GM19372 (cell line): ENCODE measurements at regions not wholly inside any gene's neighbourhood (a gene's known extent, or its start where the extent isn't known, plus 50 kb on each side); places are given as distances from the start of the nearest gene placed in this dataset.

ENCODE experiments used
- ATAC-seq: cut with Tn5 transposase; IDR thresholded peaks from one replicate; pipeline ENCODE4 v1.9.1; 2021; ENCODE audit warnings: mild to moderate bottlenecking, low read depth, moderate library complexity; ENCODE audit not compliant: unreplicated experiment

DNA sequence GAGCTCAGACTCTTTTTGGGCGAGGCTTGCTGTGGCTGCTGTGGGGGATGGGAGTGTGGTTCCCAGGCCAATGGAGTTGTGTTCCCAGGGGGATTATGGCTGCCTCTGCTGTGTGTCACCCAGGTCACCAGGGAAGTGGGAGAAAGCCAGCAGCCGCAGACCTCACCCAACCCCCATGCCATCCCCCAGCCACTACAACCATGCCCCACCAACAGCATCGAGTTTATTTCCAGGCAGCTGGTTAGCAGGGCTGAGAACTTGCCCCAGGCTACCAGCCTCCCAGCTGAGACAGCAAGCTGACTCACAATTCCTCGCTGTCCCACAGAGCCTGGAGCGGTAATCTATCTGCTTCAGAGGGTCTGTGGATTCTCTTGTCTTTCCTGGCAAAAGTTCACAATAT, 331.7 kb downstream of the FRK start:
- ATAC-seq, result no peak

DNA sequence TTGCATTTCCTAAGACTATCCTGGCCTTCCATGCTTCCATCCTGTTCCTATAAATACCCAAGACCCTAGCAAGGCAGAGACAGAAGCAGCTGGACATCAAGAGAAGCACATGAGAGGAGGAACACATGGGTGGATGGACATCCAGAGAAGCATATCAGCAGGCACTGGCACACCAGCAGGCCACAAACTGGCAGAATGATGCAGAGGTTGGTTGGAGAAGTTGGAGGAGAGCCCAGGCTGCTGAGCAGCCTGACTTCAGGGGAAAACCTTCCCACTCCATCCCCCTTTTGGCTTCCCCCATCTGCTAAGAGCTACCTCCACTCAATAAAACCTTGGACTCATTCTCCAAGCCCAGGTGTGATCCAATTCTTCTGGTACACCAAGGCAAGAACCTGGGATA, 332.5 kb downstream of the FRK start:
- no peak for ATAC-seq

DNA sequence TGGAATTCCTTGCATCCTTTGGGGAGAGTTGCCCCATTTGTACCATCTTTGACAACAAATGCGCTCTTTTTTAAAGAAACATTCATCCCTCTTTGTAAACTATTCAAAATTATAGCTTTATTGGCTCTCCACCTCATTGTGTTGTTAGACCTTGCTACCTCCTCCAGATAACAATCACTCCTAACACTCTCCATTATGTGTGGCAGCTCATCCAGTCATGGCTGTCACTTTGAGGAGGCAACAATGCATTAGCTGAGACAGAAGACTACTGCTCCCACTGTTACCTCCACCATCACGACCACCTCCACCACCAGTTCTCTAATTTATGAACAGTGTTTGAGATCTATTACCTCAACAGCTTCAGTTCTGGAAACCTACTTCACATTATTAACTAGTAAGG, 339.1 kb downstream of the FRK start:
- no peak for ATAC-seq

DNA sequence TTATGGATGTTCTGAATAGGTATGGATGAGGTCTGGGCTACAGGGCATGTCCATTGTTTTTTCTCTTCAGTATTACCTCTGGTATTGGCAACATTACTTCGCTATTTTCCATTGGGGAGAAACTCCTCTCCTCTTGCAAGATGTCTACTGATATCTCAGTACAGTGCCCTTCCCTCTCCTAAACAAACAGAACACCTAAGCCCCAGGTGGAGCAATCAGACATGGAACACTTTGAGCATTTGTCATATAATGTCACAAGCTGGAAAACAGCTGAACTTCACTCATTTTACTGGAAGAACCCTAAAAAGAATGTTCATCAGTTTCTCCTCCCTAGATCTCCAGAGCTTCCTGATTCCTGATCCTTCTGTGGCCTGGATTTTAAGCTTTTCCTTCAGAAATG, 339.8 kb downstream of the FRK start:
- ATAC-seq, result no peak

DNA sequence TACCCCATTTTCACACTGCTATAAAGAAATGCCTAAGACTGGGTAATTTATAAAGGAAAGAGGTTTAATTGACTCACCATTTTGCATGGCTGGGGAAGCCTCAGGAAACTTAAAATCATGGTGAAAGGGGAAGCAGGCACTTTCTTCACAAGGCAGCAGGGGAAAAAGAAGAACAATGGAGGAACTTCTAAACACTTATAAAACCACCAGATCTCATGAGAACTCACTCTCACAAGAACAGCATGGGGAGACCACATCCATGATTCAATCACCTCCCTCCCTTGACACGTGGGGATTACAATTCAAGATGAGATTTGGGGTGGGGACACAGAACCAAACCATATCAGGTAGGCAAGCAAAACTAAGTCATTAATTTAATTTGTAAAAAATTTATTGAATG, 343.2 kb downstream of the FRK start:
- peak; percentile 4 for ATAC-seq

DNA sequence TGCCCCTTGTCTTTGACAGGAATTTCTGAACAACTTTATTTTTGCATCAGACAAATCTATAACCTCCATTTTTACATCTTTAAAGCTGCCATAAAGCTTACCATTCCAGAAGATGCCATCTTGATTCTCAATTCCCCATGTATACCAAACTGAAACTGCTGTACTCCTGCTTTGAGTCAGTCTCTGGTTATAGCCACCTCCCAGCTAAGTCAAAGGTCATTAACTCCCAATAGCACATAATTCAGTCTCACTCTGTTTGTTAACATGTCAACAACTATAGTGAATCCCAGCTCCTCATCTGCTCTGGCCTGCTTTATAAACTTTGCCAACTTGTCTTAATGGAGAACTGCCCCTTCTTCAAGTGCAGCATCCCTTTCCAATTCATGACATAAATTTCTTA, 343.6 kb downstream of the FRK start:
- ATAC-seq, result peak; percentile 63

DNA sequence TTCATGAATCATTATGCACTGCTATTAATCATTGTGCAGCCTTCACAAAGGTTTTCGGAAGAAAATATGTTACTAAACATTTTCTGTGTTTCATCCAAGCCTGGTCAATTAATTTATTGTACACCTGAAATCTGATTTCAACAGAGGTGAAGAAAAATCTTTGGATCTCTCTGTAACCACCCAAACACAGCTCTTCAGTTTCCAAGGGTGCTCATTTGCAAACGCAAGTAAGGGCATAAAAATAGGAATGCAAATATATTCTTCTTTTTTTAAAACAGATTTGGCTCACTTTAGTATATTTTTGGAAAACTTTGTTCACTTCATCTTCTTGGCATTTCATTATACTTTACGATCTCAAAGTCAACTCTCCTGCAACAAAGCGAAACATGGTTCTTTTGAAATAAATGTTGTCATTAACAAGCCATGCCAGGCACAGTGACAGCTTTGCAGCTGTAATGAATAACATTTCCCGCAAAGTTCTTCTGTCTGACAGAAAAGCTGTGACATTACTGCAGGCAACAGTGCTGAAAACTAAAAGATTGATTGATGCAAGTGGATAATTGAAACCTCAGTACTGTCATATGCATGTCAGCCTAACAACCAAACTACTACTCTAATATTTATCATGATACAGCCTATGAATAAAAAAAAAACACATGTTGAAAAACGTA, 348.3 kb downstream of the FRK start:
- ATAC-seq, result no peak

DNA sequence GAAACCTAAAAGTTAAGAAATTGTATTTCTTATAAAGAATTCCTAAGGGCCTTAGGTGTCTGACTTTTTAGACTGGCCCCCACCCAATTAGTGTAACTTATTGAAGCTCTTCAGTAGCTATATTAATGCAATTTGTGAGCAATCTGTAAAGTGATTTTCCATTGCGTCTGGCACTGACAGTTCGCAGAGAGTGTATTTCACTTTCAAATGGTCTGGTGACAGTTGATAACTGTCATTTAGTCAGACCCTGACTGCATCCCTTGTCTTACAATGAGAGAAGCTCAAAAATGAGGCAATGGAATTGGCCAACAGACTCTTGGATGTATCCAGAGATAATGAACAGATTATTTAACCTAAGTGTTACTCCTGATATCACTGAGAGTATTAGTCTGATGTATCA, 351.8 kb downstream of the FRK start:
- ATAC-seq, result no peak

DNA sequence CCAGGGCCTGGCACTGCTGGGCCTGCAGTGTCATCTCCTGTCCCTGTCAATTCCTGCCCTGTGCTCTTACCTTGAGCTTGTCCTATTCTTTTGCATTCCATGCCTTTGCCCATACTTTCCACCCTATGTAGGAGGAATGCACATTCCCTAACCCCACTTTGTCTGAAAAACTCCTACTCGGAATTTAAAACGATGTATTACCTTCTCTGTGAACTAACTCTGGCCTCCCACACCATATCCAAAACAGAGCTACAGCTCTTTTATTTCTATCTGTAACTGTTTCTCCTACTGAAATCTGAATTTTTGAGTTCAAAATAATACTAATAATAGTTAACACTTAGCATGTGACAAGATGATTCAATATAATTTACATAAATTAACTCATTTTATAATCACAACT, 353.7 kb downstream of the FRK start:
- no peak for ATAC-seq

DNA sequence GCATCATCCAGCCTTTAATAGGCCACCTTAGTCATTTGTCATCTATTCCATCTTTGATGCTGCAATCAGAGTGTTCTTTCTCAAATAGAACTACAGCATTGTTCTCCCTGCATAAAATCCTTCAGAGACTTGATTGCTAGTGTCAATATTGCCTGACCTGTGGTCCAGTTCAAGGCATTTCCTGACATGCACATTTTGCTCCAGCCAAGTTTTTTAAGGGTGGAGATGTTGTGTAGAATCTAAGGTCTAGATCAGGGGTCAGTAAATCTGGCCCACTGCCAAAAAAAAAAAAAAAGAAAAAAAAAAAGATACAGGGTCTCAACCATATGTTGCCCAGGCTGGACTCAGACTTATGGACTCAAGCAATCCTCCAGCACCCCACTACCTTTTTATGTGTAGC, 354.4 kb downstream of the FRK start:
- no peak for ATAC-seq

DNA sequence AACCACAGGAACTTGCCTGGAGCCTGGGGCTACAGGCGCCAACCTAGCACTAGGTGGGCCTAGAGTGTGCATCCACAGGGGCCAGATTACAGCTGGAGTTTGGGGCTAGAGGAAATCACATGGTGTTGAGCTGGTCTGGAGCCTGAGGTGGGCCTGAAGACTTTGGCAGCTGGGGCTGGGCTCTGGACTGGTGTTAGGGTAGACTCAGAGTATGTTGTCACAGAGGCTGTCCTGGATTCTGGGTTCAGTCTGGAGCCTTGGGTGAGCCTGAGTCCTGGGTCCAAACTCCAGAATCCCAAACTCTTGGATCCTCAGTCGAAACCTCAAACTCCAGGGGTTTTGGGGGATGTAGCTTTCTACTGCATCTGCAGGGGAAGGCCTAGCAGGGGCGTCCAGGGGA, 356.7 kb downstream of the FRK start:
- no peak for ATAC-seq

DNA sequence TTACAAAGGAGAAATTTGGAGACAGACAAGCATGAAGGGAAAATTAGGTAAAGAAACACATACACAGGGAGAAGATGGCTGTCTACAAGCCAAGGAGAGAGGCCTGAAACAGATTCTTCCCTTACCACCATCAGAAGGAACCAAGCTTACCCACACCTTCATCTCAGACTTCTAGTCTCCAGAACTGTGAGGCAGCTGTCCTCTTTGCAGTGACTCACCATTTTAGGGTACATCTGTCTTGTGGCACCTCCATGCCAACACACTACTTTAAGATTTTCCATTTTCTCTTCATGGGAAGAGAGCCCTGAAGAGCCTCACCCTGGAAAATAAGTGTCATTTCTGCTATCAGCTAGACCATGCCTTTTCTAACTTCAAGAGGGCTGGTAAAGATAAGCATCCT, 369.3 kb downstream of the FRK start:
- no peak for ATAC-seq

DNA sequence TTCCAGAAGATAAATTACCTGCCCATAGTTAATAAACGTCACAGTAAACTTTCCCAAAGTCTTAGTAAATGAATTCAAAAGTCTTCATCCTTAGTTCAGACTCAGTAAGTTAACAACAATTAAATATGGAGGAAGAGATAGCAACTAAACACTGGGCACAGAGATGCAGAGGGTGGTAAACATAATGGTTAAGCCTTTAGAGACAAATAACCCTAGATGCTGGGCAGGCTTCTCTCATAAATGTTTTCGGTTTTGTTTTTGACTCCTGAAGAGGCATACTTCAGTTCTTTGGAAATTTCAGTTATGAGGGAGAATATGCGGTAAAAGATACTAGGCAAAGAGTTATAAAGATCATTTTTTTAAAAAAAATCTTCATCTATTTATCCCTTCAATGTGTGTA, 369.8 kb downstream of the FRK start:
- ATAC-seq, result no peak

DNA sequence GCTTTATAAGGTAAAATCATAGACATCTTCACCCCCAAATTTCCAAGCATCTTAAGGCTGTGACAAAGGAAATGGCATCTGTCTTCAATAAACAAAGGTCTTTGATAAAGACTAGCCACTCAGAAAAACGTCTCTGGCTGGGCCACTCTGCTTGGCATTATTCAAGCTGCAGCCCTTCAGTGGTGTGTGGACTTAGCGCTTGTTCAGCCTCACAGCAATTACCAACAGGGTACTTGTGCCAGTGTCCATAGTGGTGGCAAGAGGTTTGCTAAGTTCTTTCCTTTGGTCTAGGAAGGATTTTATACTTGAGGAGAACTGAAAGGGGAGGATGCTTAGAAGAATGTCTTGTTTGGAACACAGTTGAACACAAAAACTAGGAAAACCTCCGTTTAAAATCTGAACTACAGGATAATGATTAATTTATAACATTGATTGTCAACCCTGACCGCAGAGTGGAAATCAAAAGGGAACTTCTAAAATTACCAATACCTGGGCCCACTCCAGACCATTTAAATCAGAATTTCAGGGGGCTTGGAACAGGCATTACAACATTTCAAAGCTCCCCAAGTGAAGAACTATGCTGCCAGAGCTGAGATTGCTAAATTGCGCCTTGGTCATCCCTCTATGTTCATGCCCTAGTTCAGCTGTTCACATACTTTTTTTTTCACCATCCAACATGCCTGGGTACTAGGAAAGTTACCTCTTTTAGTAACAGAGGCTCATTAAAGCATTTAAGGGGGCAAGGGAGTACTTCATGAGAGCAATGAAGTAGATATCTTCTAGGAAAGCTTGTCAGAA, 378.5 kb downstream of the FRK start:
- ATAC-seq, result no peak

DNA sequence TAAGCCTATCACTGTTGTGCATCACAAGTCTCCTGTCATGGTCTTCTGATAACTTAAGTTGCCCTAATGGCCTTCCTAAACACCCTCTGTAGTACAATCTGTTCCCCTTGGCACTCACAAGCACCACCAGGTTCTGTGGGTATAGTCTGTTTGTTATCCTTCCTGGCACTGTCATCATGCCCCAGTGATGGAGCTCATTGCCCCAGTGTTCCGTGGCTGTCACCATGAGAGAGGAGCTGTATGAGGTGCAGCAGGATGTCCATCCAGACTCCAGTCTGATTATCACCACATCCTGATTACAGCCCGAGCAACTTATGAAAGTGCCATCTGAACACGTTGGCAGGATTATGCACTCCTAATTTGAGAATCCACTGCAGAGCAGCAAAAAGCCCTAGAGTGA, 380.1 kb downstream of the FRK start:
- ATAC-seq, result no peak

DNA sequence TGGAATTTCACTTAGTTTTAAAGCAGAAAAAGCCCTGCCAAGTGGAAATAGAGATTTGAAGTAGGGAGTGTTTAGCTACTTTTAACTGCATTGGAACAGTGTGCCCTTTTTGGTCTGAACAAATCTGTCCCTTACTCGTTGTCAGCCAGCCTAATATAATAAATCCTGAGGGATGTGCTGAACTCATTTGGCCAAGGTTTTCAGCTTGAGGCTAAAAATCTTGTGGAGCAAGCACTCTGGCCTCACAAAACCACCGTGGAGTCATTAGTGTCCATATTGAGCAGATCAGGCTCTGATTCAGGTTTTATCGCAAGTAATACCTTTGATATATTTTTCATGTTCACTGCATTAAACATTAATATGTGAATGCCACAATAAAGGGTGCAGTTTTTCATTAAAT, 383.5 kb downstream of the FRK start:
- no peak for ATAC-seq

DNA sequence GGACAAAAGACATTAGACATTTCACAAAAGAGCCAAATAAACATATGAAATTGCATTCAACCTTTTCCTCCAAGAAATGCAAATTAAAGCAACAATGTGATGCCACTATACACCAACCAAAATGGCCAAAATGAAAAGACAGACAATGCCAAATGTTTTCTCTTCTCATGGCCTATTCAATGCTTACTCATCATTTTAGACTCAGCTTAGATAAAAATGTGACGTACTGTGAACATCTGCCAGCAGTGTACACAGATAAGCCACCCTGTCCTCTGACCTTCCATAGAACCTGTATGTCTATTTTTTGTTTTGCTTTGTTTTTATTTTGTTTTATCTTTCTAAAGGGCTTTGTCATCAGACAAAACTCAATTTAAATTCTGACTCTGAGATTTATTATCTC, 385.2 kb downstream of the FRK start:
- no peak for ATAC-seq

DNA sequence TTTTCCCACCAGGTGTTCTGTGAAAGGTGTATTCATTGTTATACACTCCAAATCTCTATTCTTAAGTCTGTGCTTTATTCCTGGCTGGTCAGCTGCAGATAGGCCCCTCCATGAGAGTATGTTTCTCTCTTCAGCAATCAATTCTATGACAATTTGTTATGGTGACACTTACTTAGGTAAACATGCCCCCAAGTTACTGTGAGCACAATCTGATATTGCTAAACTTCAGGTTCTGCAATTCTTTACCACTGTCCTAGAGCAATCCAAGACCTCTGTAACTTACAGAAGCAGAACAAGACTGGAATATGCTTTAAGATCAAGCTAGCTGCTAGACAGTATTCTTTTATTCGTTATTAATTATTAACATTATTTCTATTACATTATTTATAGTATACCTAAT, 391.9 kb downstream of the FRK start:
- ATAC-seq, result no peak

DNA sequence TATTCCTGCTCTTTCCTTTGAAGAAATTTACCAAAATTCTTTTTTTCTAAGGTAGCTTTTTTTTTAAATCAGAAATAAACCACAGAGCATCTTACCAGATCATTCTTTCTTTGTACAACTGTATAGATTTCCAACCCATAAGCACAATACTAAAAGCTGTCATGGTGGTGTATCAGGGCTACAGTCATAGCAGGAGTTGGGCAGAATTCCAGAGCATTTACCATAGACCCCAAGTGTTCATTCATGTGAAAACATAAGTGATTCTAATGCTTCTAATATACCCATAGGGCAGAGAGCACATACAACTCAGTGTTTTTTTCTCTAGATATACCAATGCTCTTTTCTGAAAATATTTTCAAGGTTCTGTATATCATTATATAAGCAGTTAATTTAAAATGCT, 392.5 kb downstream of the FRK start:
- no peak for ATAC-seq

DNA sequence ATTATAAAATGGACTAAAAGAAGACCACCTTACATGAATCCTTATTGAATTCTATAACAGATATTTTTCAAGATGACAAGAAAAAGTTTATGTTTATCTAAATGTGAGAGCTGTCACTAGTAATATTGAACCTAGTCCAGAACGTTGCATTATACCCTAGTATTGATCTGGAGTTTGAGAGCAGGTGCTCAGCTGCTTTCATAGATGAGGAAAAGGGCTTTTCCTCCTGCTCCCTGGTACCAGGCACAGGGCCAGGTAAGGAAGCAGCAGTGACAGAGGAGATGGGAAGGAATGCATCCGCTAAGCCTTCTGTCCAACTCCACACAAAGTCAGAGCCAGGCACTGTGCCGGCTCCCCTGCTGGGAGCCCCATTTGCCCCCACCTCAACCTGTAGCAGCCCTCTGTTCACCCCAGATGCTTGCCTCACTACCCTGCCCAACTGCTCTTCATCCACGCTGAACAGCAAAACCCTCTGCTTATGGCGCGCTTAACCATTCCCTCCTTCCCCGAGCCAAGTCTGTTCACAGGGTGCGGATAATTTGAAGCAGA, 393.1 kb downstream of the FRK start:
- ATAC-seq, result no peak

DNA sequence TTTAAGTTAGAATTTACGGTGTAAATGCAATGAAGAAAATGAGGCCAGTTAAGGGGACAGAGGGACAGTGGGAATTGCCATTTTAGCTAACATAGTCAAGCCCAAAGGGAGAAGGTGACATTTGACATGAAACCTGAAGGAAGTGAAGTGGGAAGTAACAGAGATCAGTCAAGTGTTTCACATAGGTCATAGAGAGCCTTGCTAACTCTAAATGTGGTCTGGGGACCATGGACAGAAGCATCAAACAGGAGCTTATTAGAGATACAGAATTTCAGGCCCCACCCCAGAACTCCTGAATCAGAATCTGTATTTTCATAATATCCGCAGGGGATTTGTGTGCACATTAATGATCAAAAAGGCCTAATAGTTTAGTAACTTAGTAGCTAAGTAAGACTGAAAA, 393.7 kb downstream of the FRK start:
- no peak for ATAC-seq

DNA sequence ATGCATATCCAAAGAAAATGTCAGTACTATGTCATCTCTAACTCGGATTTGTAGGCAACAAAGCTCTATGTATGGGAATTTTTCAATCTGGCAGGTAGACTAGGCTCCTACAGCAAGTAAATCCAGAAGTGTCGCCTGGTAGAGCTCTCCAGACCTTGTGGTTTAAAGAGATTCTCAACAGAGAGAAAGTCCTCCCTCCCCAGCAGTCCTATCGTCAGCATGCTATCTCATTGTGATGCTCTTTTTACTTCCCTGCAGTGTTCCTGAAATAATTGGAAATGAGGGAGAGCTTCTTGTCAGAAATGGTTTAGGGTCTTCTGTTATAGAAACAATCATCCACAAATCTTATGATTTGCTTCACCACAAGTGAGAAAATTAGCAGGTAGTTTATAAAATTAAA, 395.4 kb downstream of the FRK start:
- ATAC-seq, result no peak
